H1 (cell line): ENCODE measurements at regions not wholly inside any gene's neighbourhood (a gene's known extent, or its start where the extent isn't known, plus 50 kb on each side); places are given as distances from the start of the nearest gene placed in this dataset.

ENCODE experiments used
- CTCF ChIA-PET: fragments of 300-600 bp; sonication (Branson Sonifier 250); formaldehyde crosslinking; loops from one replicate; lab custom pipeline; 2021; ENCODE audit not compliant: partially characterized antibody; lab: Charles Lee
- POLR2A ChIA-PET: fragments of 300-600 bp; sonication (Branson Sonifier 250); formaldehyde crosslinking; loops from one replicate; lab custom pipeline; 2021; ENCODE audit warnings: inconsistent platforms; ENCODE audit not compliant: partially characterized antibody; lab: Charles Lee
- DNase-seq, 2 experiments: peaks; one replicate each; pipeline versions ENCODE4 v3.0.0 to v3.0.0-alpha.2; 2010 to 2022; ENCODE audit warnings: low spot score in 2 of 2, low read depth in 1 of 2, mixed read lengths in 1 of 2
- FAIRE-seq: peaks from 2 replicates; lab custom pipeline; 2011; peaks lifted over from hg19 to GRCh38; lab: Jason Lieb, UNC
- H2AFZ ChIP-seq: 2 replicates; pipeline ENCODE4 v1.8.1; 2012; ENCODE audit warnings: low read length, inconsistent platforms
- H2AK5ac ChIP-seq: 2 replicates; pipeline ENCODE4 v1.6.1; 2013; ENCODE audit warnings: low read depth, low read length
- H2BK120ac ChIP-seq: replicated peaks from 2 replicates; pipeline ENCODE3; 2013; ENCODE audit warnings: low read depth, low read length, inconsistent platforms
- H2BK12ac ChIP-seq: 2 replicates; pipeline ENCODE4 v1.6.1; 2013; ENCODE audit warnings: low read depth, low read length
- H2BK15ac ChIP-seq: 2 replicates; pipeline ENCODE4 v1.6.1; 2013; ENCODE audit warnings: low read length
- H2BK20ac ChIP-seq: 2 replicates; pipeline ENCODE4 v1.6.1; 2013; ENCODE audit warnings: low read length
- H2BK5ac ChIP-seq: 2 replicates; pipeline ENCODE4 v1.6.1; 2013; ENCODE audit warnings: low read depth, low read length
- H3K14ac ChIP-seq: 2 replicates; pipeline ENCODE4 v1.6.1; 2013; ENCODE audit warnings: inconsistent platforms; ENCODE audit not compliant: insufficient read length
- H3K18ac ChIP-seq: 2 replicates; pipeline ENCODE4 v1.6.1; 2013; ENCODE audit warnings: low read length; ENCODE audit errors: extremely low read depth
- H3K23ac ChIP-seq: 2 replicates; pipeline ENCODE4 v1.6.1; 2013; ENCODE audit warnings: inconsistent platforms; ENCODE audit not compliant: insufficient read length
- H3K23me2 ChIP-seq: 2 replicates; pipeline ENCODE4 v1.6.1; 2013; ENCODE audit warnings: low read depth, low read length
- H3K27ac ChIP-seq: 2 replicates; pipeline ENCODE4 v1.6.1; 2011; ENCODE audit warnings: low read depth, low read length, inconsistent platforms
- H3K27me3 ChIP-seq, 4 experiments: replicated peaks in 1 of 4; 1 replicate in 1 of 4; 2 replicates in 3 of 4; pipeline versions ENCODE4 v1.6.1 to v1.8.1; 2011 to 2013; ENCODE audit warnings: low read length in 3 of 4, mild to moderate bottlenecking in 3 of 4, inconsistent platforms in 2 of 4, mixed read lengths in 2 of 4, moderate library complexity in 1 of 4; ENCODE audit not compliant: control insufficient read depth in 3 of 4, insufficient read depth in 3 of 4; ENCODE audit errors: extremely low read depth in 1 of 4
- H3K36me3 ChIP-seq, 4 experiments: 2 replicates each; pipeline versions ENCODE4 v1.6.1 to v1.8.1; 2011 to 2013; ENCODE audit warnings: mild to moderate bottlenecking in 4 of 4, low read length in 3 of 4, moderate library complexity in 2 of 4, control low read depth in 1 of 4, inconsistent platforms in 1 of 4; ENCODE audit not compliant: insufficient read depth in 4 of 4, control insufficient read depth in 2 of 4
- H3K4ac ChIP-seq: replicated peaks from 2 replicates; pipeline ENCODE3; 2013; ENCODE audit warnings: low read length, low read depth, mixed read lengths, inconsistent platforms; ENCODE audit not compliant: insufficient read length
- H3K4me1 ChIP-seq, 4 experiments: replicated peaks in 1 of 4; 1 replicate in 1 of 4; 2 replicates in 3 of 4; pipeline versions ENCODE4 v1.6.1 to v1.8.1; 2011 to 2013; ENCODE audit warnings: low read length in 3 of 4, inconsistent platforms in 2 of 4, mixed read lengths in 1 of 4; ENCODE audit not compliant: insufficient read depth in 4 of 4, control insufficient read depth in 3 of 4
- H3K4me2 ChIP-seq, 2 experiments: 2 replicates each; pipeline versions ENCODE4 v1.6.1 to v1.8.1; 2011 to 2013; ENCODE audit warnings: low read depth in 2 of 2, low read length in 2 of 2, control low read depth in 1 of 2, inconsistent platforms in 1 of 2, mild to moderate bottlenecking in 1 of 2; ENCODE audit not compliant: insufficient read depth in 1 of 2
- H3K4me3 ChIP-seq, 4 experiments: fragments of 200-600, 300-600 bp in 1 of 4; sonication (generic), shearing (Covaris generic), sonication (Bioruptor Twin) in 1 of 4; 2 replicates each; pipeline versions ENCODE4 v1.5.1 to v1.8.1; 2011 to 2016; ENCODE audit warnings: low read length in 4 of 4, low read depth in 3 of 4, control low read depth in 2 of 4, inconsistent platforms in 2 of 4, mild to moderate bottlenecking in 2 of 4, mixed read lengths in 1 of 4, moderate library complexity in 1 of 4; ENCODE audit not compliant: insufficient read depth in 2 of 4; ENCODE audit errors: extremely low read depth in 1 of 4
- H3K56ac ChIP-seq: replicated peaks from 2 replicates; pipeline ENCODE3; 2013; ENCODE audit warnings: low read depth, mild to moderate bottlenecking, mixed read lengths, low read length, inconsistent platforms; ENCODE audit not compliant: insufficient read length
- H3K79me1 ChIP-seq: 2 replicates; pipeline ENCODE4 v1.6.1; 2013; ENCODE audit warnings: low read depth, low read length, control low read depth
- H3K79me2 ChIP-seq, 2 experiments: 2 replicates each; pipeline versions ENCODE4 v1.6.1 to v1.8.1; 2012 to 2013; ENCODE audit warnings: low read length in 2 of 2, mild to moderate bottlenecking in 2 of 2, inconsistent platforms in 1 of 2; ENCODE audit not compliant: insufficient read depth in 2 of 2, control insufficient read depth in 1 of 2
- H3K9ac ChIP-seq, 4 experiments: replicated peaks in 1 of 4; 1 replicate in 1 of 4; 2 replicates in 3 of 4; pipeline versions ENCODE4 v1.6.1 to v1.8.1; 2011 to 2013; ENCODE audit warnings: low read depth in 3 of 4, low read length in 3 of 4, control low read depth in 2 of 4, mild to moderate bottlenecking in 2 of 4, moderate library complexity in 2 of 4, inconsistent platforms in 1 of 4; ENCODE audit errors: extremely low read depth in 1 of 4
- H3K9me3 ChIP-seq, 2 experiments: 2 replicates each; pipeline versions ENCODE4 v1.6.1 to v1.8.1; 2012 to 2013; ENCODE audit warnings: mild to moderate bottlenecking in 2 of 2, moderate library complexity in 2 of 2, control low read depth in 1 of 2, inconsistent platforms in 1 of 2, low read depth in 1 of 2, low read length in 1 of 2, mixed read lengths in 1 of 2; ENCODE audit not compliant: insufficient read depth in 2 of 2
- H4K20me1 ChIP-seq, 2 experiments: replicated peaks in 1 of 2; 2 replicates each; pipeline versions ENCODE3 to v1.8.1; 2011 to 2013; ENCODE audit warnings: inconsistent platforms in 2 of 2, low read length in 2 of 2, mild to moderate bottlenecking in 1 of 2; ENCODE audit not compliant: insufficient read depth in 2 of 2, control insufficient read depth in 1 of 2
- H4K5ac ChIP-seq: 2 replicates; pipeline ENCODE4 v1.6.1; 2013; ENCODE audit warnings: low read length, low read depth, mixed read lengths, inconsistent platforms; ENCODE audit not compliant: insufficient read length
- H4K8ac ChIP-seq: 2 replicates; pipeline ENCODE4 v1.8.0; 2013; ENCODE audit warnings: mild to moderate bottlenecking, moderate library complexity, low read length, inconsistent platforms; ENCODE audit not compliant: insufficient read depth; ENCODE audit errors: extremely low read depth
- H4K91ac ChIP-seq: replicated peaks from 2 replicates; pipeline ENCODE3; 2013; ENCODE audit warnings: low read length, mixed read lengths, inconsistent platforms; ENCODE audit not compliant: insufficient read length
- EP300 ChIP-seq, 2 experiments: IDR thresholded peaks; 1 replicate in 1 of 2; 2 replicates in 1 of 2; pipeline ENCODE4 v1.6.1; 2011 to 2012; ENCODE audit warnings: low read depth in 2 of 2, low read length in 2 of 2, mild to moderate bottlenecking in 2 of 2, borderline replicate concordance in 1 of 2, inconsistent platforms in 1 of 2, moderate library complexity in 1 of 2
- HDAC2 ChIP-seq, 2 experiments: fragments of 300-600 bp in 1 of 2; sonication (generic) in 1 of 2; IDR thresholded peaks; 2 replicates each; pipeline ENCODE4 v1.6.1; 2011 to 2012; ENCODE audit warnings: low read depth in 2 of 2, low read length in 2 of 2, mild to moderate bottlenecking in 2 of 2, moderate library complexity in 2 of 2, borderline replicate concordance in 1 of 2, inconsistent platforms in 1 of 2
- MAFK ChIP-seq: IDR thresholded peaks from 2 replicates; pipeline ENCODE4 v1.6.1; 2012; ENCODE audit warnings: low read depth, mild to moderate bottlenecking, improper control_type of control experiment, low read length
- PHF8 ChIP-seq: fragments of 200-600 bp; sonication (generic); conservative IDR thresholded peaks from 2 replicates; pipeline ENCODE4 v1.7.1; 2012; ENCODE audit warnings: low read depth, mild to moderate bottlenecking, inconsistent platforms, low read length, moderate library complexity
- RFX5 ChIP-seq: IDR thresholded peaks from 2 replicates; pipeline ENCODE4 v1.6.1; 2011; ENCODE audit warnings: low read depth, low read length, improper control_type of control experiment, borderline replicate concordance
- SIX5 ChIP-seq: IDR thresholded peaks from 2 replicates; pipeline ENCODE4 v1.6.1; 2011; ENCODE audit warnings: mild to moderate bottlenecking, low read depth, low read length
- SP1 ChIP-seq: IDR thresholded peaks from 2 replicates; pipeline ENCODE4 v1.6.1; 2011; ENCODE audit warnings: low read depth, low read length
- ZNF274 ChIP-seq: IDR thresholded peaks from 2 replicates; pipeline ENCODE4 v1.7.0; 2012; ENCODE audit warnings: low read length, borderline replicate concordance; ENCODE audit errors: extremely low read depth
- WGBS, 2 experiments: shearing (Covaris generic) in 1 of 2; methylation state at CpG; one replicate each; pipeline versions ENCODE4 v1.1.6 to v1.1.7; 2013 to 2015; ENCODE audit warnings: low lambda C conversion rate in 2 of 2, mixed read lengths in 2 of 2, inconsistent platforms in 1 of 2, low coverage in 1 of 2, missing lambda C conversion rate in 1 of 2; ENCODE audit not compliant: insufficient replicate concordance in 2 of 2, insufficient coverage in 1 of 2, insufficient read length in 1 of 2; ENCODE audit errors: extremely low coverage in 1 of 2, missing lambda C conversion rate in 1 of 2; 5-methylcytosine and 5-hydroxymethylcytosine counted together
- TF ChIP-seq, protein P1 (sequence below): IDR thresholded peaks from 2 replicates; pipeline ENCODE4 v1.6.1; 2012; ENCODE audit warnings: inconsistent platforms

DNA sequence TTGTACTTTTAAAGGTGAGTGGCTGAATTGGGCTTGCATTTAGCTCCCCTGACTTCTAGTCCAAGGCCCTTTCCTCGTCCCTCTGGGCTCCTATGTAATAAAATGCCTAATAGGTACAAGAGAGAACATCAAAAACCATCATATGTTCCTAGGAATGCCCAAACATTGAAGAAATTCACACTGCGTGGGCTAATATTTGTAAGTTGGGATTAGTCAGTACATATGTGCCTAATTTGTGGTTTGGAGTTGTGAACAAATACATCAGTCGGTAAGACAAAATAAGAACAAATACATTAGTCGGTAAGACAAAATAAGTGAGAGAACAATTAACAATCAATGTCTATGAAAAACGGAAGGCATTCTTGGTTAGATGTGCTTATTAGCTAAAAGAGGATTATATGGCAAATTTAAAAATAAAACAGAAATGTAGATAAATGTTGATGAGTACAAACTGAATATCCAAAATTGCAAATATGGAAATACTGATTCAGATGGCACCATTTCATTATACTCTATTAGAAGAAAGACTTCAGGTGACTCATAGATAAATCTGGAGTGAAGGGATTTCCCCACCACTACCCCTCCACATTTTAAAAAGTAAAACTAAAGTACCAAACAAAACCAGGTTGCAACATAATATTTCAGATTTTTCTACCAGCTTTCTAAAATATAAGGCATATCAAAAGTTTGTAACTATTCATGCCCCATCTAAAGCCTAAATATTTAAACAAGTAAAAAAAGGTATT lies 325.4 kb downstream of the ZEB2 start:
- Histone ChIP-seq H3K4me1 (no peaks in the 10 kb centered on the region), H3K23ac (no peak overlapping the region), H3K79me2 (no peaks in the 10 kb centered on the region), H3K27ac (no peak overlapping the region), H2BK5ac (no peak overlapping the region), H3K9me3 (no peaks in the 10 kb centered on the region), H3K4me2 (no peak overlapping the region), H3K27me3 (no peaks in the 10 kb centered on the region), H2AK5ac (no peak overlapping the region), H2BK20ac (no peak overlapping the region), H2BK15ac (no peak overlapping the region), H4K20me1 (no peaks in the 10 kb centered on the region), H4K91ac (no peak overlapping the region), H2BK120ac (no peak overlapping the region), H3K23me2 (no peaks in the 10 kb centered on the region; the same call in 1 of the 2 replicates), H3K79me1 (no peaks in the 10 kb centered on the region), H3K56ac (no peak overlapping the region), H3K14ac (no peak overlapping the region), H3K36me3 (no peaks in the 10 kb centered on the region; a peak in 1 of 8 replicates), H4K8ac (no peak overlapping the region), H4K5ac (no peak overlapping the region), H3K18ac (no peak overlapping the region), H2BK12ac (no peak overlapping the region), H3K9ac (no peak overlapping the region), H2AFZ (no peak overlapping the region), H3K4ac (no peak overlapping the region), H3K4me3 (no peak overlapping the region)
- DNase-seq (no peak), FAIRE-seq (no peak)
- ChIA-PET CTCF (interaction anchor here (1.2 to 1.7 kb wide), 2 partner anchors 10 to 14 kb away, joined by 3 to 6 read pairs; no protein-coding TSS in a partner anchor), POLR2A (no interaction called here)
- WGBS, 2 experiments: 86% methylated on average over 5 of the region's 5 CpGs; no CpG with 5 or more reads in 1 of the 2 experiments
- TF ChIP-seq HDAC2 (IDR thresholded peaks at IDR 0.05; ENCODE audit: borderline replicate concordance in 1 of 2, low read depth in 2 of 2, low read length in 2 of 2) (no peak), SP1 (no peak), MAFK (no peak), RFX5 (no peak), PHF8 (no peak), ZNF274 (no peak), SIX5 (no peak), EP300 (IDR thresholded peaks at IDR 0.05; ENCODE audit: borderline replicate concordance in 1 of 2, low read depth in 2 of 2, low read length in 2 of 2) (no peak)
- TF ChIP-seq, protein P1, sequence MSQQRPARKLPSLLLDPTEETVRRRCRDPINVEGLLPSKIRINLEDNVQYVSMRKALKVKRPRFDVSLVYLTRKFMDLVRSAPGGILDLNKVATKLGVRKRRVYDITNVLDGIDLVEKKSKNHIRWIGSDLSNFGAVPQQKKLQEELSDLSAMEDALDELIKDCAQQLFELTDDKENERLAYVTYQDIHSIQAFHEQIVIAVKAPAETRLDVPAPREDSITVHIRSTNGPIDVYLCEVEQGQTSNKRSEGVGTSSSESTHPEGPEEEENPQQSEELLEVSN: no peak
